ENCODE measurements at regions not wholly inside any gene's neighbourhood (a gene's known extent, or its start where the extent isn't known, plus 50 kb on each side); places are given as distances from the start of the nearest gene placed in this dataset.

DNA sequence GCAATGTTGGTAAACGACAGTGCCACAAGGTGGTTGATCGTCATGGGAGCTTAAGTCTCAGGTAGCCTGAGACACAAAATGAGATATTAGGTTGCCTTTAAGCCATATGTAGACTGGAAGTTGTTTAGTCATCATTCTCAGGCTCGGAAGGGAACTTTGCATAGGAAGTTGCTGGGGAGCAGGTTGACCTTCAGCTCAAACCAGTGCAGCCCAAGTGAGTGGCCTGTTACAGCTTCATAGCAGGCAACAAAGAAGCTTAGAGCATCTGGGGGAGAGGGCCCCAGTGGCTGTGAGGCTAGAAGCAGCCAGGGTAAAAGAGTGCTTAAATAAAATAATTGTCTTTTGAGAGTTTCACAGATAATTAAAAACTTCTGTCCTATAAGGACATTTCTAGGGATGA is 404.0 kb downstream of the GUCY1A2 start:
- TF ChIP-seq POLR2A (IDR thresholded peaks at IDR 0.05), result no peak
- TF ChIP-seq, protein P1, sequence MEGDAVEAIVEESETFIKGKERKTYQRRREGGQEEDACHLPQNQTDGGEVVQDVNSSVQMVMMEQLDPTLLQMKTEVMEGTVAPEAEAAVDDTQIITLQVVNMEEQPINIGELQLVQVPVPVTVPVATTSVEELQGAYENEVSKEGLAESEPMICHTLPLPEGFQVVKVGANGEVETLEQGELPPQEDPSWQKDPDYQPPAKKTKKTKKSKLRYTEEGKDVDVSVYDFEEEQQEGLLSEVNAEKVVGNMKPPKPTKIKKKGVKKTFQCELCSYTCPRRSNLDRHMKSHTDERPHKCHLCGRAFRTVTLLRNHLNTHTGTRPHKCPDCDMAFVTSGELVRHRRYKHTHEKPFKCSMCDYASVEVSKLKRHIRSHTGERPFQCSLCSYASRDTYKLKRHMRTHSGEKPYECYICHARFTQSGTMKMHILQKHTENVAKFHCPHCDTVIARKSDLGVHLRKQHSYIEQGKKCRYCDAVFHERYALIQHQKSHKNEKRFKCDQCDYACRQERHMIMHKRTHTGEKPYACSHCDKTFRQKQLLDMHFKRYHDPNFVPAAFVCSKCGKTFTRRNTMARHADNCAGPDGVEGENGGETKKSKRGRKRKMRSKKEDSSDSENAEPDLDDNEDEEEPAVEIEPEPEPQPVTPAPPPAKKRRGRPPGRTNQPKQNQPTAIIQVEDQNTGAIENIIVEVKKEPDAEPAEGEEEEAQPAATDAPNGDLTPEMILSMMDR (IDR thresholded peaks at IDR 0.05), result no peak

All from adrenal gland (tissue), 5 donors.